NCI-H187 (cell line): ENCODE measurements at regions not wholly inside any gene's neighbourhood (a gene's known extent, or its start where the extent isn't known, plus 50 kb on each side); places are given as distances from the start of the nearest gene placed in this dataset.
"Not testable (repeated sequence)": the region's sequence is repeated elsewhere in the genome, so short reads cannot be mapped to it uniquely, and the experiment has no call there.

Experiments used
- DNase-seq, 2 experiments: peaks; one replicate each; lab custom pipeline; 2025; lab: John Stamatoyannopoulos, UW

GRCh38 chr22:26970809-26971394, 313.5 kb downstream of the MIAT start:
- no peak for DNase-seq

GRCh38 chr22:26972286-26972685, 314.9 kb downstream of the MIAT start:
- no peak for DNase-seq

- DNase-seq: not testable (repeated sequence)
These were observed 315.5 kb downstream of the MIAT start for GRCh38 chr22:26972915-26973314.

- DNase-seq: no peak
These were observed 316.6 kb downstream of the MIAT start for GRCh38 chr22:26974034-26974433.

GRCh38 chr22:26974914-26975803, 317.8 kb downstream of the MIAT start:
- no peak for DNase-seq

GRCh38 chr22:26975865-26976264, 318.5 kb downstream of the MIAT start:
- DNase-seq: no peak

- no peak for DNase-seq
These were observed 320.5 kb downstream of the MIAT start for GRCh38 chr22:26977741-26978376.

GRCh38 chr22:26979294-26979693, 321.9 kb downstream of the MIAT start:
- no peak for DNase-seq

- no peak for DNase-seq
These were observed 323.7 kb downstream of the MIAT start for GRCh38 chr22:26981111-26981510.

- no peak for DNase-seq
These were observed 324.2 kb downstream of the MIAT start for GRCh38 chr22:26981541-26981940.

- no peak for DNase-seq
These were observed 325.9 kb downstream of the MIAT start for GRCh38 chr22:26983311-26983710.

- no peak for DNase-seq
These were observed 327.8 kb downstream of the MIAT start for GRCh38 chr22:26985206-26985605.

- DNase-seq: no peak
These were observed 328.8 kb downstream of the MIAT start for GRCh38 chr22:26985931-26986782.

GRCh38 chr22:26986884-26987283, 329.5 kb downstream of the MIAT start:
- no peak for DNase-seq

GRCh38 chr22:26990503-26991189, 333.3 kb downstream of the MIAT start:
- no peak for DNase-seq

GRCh38 chr22:26992556-26992955, 335.2 kb downstream of the MIAT start:
- DNase-seq: no peak

- DNase-seq: no peak
These were observed 336.5 kb downstream of the MIAT start for GRCh38 chr22:26993886-26994285.

- no peak for DNase-seq
These were observed 337.4 kb downstream of the MIAT start for GRCh38 chr22:26994801-26995200.

- no peak for DNase-seq
These were observed 337.8 kb downstream of the MIAT start for GRCh38 chr22:26995235-26995634.

- no peak for DNase-seq
These were observed 338.8 kb downstream of the MIAT start for GRCh38 chr22:26996154-26996553.

- no peak for DNase-seq
These were observed 340.7 kb downstream of the MIAT start for GRCh38 chr22:26998129-26998528.

GRCh38 chr22:26998716-26999115, 341.3 kb downstream of the MIAT start:
- no peak for DNase-seq
